Ovary (tissue), 3 donors: ENCODE measurements at regions not wholly inside any gene's neighbourhood (a gene's known extent, or its start where the extent isn't known, plus 50 kb on each side); places are given as distances from the start of the nearest gene placed in this dataset.

Experiments used
- CTCF ChIP-seq, 3 donors: fragments of 450-650 bp in 2 of 3; fragments of 200-600 bp in 1 of 3; IDR thresholded peaks; one replicate each; pipeline versions ENCODE4 v1.5.1 to v1.8.0; 2016 to 2022; ENCODE audit warnings: antibody characterized with exemption in 3 of 3, mild to moderate bottlenecking in 1 of 3
- POLR2A ChIP-seq: fragments of 450-650 bp; IDR thresholded peaks from one replicate; pipeline ENCODE4 v1.6.1; 2017; ENCODE audit warnings: antibody characterized with exemption, mild to moderate bottlenecking, moderate library complexity
- donor health status: DM: no; HTN: no; CAD: no.

GRCh38 chr4:22962295-22962694 lies 269.6 kb downstream of the GBA3 start:
- TF ChIP-seq CTCF (IDR thresholded peaks at IDR 0.05) (no peak), POLR2A (no peak)
